SK-N-MC (cell line): ENCODE measurements at regions not wholly inside any gene's neighbourhood (a gene's known extent, or its start where the extent isn't known, plus 50 kb on each side); places are given as distances from the start of the nearest gene placed in this dataset.

Experiments
- DNase-seq: peaks from one replicate; pipeline ENCODE4 v3.0.0-alpha.2; 2011; ENCODE audit warnings: low read depth, low spot score
- H3K27ac ChIP-seq: fragments of 200-600 bp; sonication (generic); 2 replicates; pipeline ENCODE4 v1.5.1; 2016; ENCODE audit warnings: mixed run types
- H3K36me3 ChIP-seq: fragments of 200-600 bp; sonication (generic); 2 replicates; pipeline ENCODE4 v1.6.1; 2017; ENCODE audit warnings: antibody characterized with exemption, low read length, mixed read lengths; ENCODE audit not compliant: insufficient read depth
- H3K4me3 ChIP-seq: fragments of 200-600 bp; sonication (generic); 2 replicates; pipeline ENCODE4 v1.5.1; 2016
- H3K9ac ChIP-seq: fragments of 200-600 bp; sonication (generic); 2 replicates; pipeline ENCODE4 v1.8.0; 2017; ENCODE audit warnings: mixed run types, mixed read lengths; ENCODE audit not compliant: insufficient read length
- H3K9me3 ChIP-seq: fragments of 200-600 bp; sonication (generic); 2 replicates; pipeline ENCODE4 v1.6.1; 2017; ENCODE audit warnings: low read depth, mild to moderate bottlenecking, antibody characterized with exemption, low read length, moderate library complexity, mixed read lengths
- EZH2 ChIP-seq: fragments of 200-600 bp; sonication (generic); IDR thresholded peaks from one replicate; pipeline ENCODE4 v1.6.1; 2017; ENCODE audit warnings: antibody characterized with exemption
- FOXP2 ChIP-seq: optimal IDR thresholded peaks from 2 replicates; pipeline ENCODE3; 2011; ENCODE audit warnings: mild to moderate bottlenecking, moderate library complexity; ENCODE audit not compliant: insufficient read depth; ENCODE audit errors: extremely low read length, control extremely low read depth
- POLR2AphosphoS5 ChIP-seq: IDR thresholded peaks from 2 replicates; pipeline ENCODE4 v1.6.1; 2012; ENCODE audit warnings: mild to moderate bottlenecking, low read depth, low read length, borderline replicate concordance

DNA sequence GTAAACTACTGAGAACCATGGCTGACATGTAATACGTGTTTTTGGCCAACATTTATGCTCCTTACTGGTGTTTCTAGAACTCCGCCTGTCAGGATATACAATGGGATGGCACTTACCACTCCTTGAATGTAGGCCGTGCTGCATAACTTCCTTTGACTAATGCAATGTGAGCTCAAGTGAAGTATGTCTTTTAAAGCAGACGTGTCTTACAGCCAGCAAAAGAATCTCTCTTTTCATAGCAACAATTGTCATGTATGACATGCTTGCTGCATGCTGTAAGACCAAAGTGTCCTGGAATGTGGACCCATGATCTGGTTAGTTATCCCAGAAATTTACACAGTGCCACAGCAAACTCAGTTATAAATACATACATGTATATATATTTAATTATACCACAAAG is 1202.7 kb upstream of the PIK3C3 start:
- H3K27ac ChIP-seq, result no peak overlapping the region
- H3K36me3 ChIP-seq, result no peaks in the 10 kb centered on the region
- no peak for DNase-seq
- H3K9me3 ChIP-seq, result no peaks in the 10 kb centered on the region
- no peak overlapping the region for H3K9ac ChIP-seq
- TF ChIP-seq FOXP2, result no peak
- TF ChIP-seq POLR2AphosphoS5, result no peak
- TF ChIP-seq EZH2, result no peak
- H3K4me3 ChIP-seq, result no peak overlapping the region

DNA sequence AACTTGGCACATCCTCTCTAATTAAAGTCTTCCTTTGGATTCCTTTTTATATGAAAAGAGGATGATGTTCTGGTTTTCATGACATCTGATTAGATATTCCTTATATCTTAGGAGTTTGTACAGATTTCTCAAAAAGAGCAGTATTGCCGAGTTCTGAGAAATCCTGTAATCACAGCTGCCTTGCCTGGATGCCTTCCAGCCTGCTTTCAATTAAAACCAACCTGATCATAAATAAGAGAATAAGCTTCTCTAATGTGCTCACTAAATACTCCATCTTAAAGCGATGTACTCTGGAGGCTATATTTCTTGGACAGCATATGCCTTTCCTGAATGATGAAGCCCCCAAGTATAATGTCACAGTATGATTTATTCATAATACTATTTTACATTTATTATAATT is 1203.8 kb upstream of the PIK3C3 start:
- H3K27ac ChIP-seq, result no peak overlapping the region
- no peak for TF ChIP-seq POLR2AphosphoS5

GRCh38 chr18:40739029-40739428 is 1216.0 kb upstream of the PIK3C3 start:
- Histone ChIP-seq H3K9me3 (no peaks in the 10 kb centered on the region), H3K9ac (no peak overlapping the region), H3K27ac (no peak overlapping the region), H3K4me3 (no peak overlapping the region), H3K36me3 (no peaks in the 10 kb centered on the region)
- no peak for DNase-seq
- TF ChIP-seq EZH2, result no peak

More for the DNA sequence above, 1203.8 kb upstream of the PIK3C3 start:
- no peak overlapping the region for H3K4me3 ChIP-seq
- H3K9me3 ChIP-seq, result no peaks in the 10 kb centered on the region
- H3K9ac ChIP-seq, result no peak overlapping the region
- H3K36me3 ChIP-seq, result no peaks in the 10 kb centered on the region
- no peak for DNase-seq

DNA sequence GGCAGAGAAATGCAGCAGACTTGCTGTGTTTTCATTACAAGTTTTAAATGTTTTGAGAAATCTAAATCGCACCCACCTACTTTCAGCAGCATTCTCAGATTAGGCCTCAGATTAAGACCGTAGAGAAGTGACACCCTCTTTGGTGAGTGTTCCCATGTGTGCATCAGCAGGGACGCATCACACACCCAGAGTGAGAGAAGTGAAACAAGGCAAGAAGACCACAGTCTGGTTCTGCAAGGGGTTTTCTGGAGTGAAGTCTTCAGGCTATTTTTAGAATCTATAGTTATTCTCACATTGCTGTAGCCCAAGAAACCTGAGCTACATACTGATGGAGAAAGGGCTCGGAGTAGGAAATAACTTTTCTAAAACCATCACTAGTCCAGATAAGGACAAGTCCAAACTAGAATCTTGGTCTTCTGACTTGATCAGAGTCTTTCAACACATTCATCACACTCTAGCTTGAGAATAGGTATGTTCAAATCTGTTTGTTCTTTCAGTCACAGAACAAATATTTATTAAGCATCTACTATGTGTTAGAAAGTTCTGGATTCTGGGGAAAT is 1216.6 kb upstream of the PIK3C3 start:
- TF ChIP-seq EZH2, result no peak
- no peak for TF ChIP-seq POLR2AphosphoS5
- TF ChIP-seq FOXP2, result no peak
- Histone ChIP-seq H3K27ac (no peak overlapping the region), H3K4me3 (no peak overlapping the region), H3K36me3 (no peaks in the 10 kb centered on the region), H3K9ac (no peak overlapping the region), H3K9me3 (no peaks in the 10 kb centered on the region)
- no peak for DNase-seq

GRCh38 chr18:40708726-40709125 is 1246.3 kb upstream of the PIK3C3 start:
- Histone ChIP-seq H3K27ac (no peak overlapping the region), H3K9ac (no peak overlapping the region), H3K36me3 (no peaks in the 10 kb centered on the region), H3K4me3 (no peak overlapping the region), H3K9me3 (no peaks in the 10 kb centered on the region)
- no peak for DNase-seq
- no peak for TF ChIP-seq FOXP2
- no peak for TF ChIP-seq EZH2
- TF ChIP-seq POLR2AphosphoS5, result no peak

DNA sequence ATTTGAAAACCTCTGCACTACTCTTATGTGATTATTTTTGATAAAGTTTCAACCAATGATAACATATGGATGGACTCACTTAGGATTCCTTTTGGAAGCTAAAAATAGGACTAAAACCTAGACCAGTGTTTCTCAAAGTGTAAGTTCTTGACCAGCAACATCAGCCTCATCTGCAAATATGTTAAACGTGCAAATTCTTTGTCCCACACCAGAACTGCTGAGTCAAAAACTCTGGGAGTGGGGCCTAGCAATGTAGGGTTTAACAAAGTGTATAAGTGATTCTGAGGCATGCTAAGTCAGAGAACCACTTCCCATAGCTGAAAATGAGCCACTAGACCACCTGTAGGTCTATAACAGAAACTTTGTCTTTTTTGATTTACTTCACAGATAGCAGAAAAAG is 1247.2 kb upstream of the PIK3C3 start:
- H3K9ac ChIP-seq, result no peak overlapping the region
- no peak for DNase-seq
- H3K27ac ChIP-seq, result no peak overlapping the region
- H3K9me3 ChIP-seq, result no peaks in the 10 kb centered on the region
- no peak for TF ChIP-seq EZH2
- no peak for TF ChIP-seq POLR2AphosphoS5
- TF ChIP-seq FOXP2, result no peak
- no peak overlapping the region for H3K4me3 ChIP-seq
- no peaks in the 10 kb centered on the region for H3K36me3 ChIP-seq

DNA sequence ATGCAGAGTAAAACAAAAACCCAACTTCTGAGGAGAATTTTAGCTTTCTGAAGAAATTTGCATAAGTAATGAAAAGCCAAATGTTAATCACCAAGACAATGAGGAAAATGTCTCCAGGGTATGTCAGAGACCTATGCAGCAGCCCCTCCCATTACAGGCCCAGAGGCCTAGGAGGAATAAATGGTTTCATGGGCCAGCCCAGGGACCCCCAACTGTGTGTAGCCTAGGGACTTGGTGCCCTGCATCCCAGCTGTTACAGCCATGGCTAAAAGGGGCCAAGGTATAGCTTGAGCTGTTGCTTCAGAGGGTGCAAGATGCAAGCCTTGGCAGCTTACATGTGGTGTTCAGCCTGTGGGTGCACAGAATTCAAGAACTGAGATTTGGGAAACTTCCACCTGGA is 1256.9 kb upstream of the PIK3C3 start:
- Histone ChIP-seq H3K27ac (no peak overlapping the region), H3K9ac (no peak overlapping the region), H3K36me3 (no peaks in the 10 kb centered on the region), H3K4me3 (no peak overlapping the region), H3K9me3 (no peaks in the 10 kb centered on the region)
- TF ChIP-seq FOXP2 (no peak), EZH2 (no peak), POLR2AphosphoS5 (no peak)
- DNase-seq, result no peak

- Histone ChIP-seq H3K4me3 (no peak overlapping the region), H3K27ac (no peak overlapping the region), H3K9me3 (no peaks in the 10 kb centered on the region), H3K36me3 (no peaks in the 10 kb centered on the region), H3K9ac (no peak overlapping the region)
- no peak for TF ChIP-seq EZH2
- TF ChIP-seq FOXP2, result no peak
- TF ChIP-seq POLR2AphosphoS5, result no peak
- DNase-seq, result no peak
Observed at GRCh38 chr18:40695526-40695925, 1259.5 kb upstream of the PIK3C3 start.

GRCh38 chr18:40692871-40693270 is 1262.2 kb upstream of the PIK3C3 start:
- TF ChIP-seq EZH2, result no peak
- no peak for TF ChIP-seq POLR2AphosphoS5
- TF ChIP-seq FOXP2, result no peak

More at GRCh38 chr18:40692871-40693270, 1262.2 kb upstream of the PIK3C3 start:
- Histone ChIP-seq H3K36me3 (no peaks in the 10 kb centered on the region), H3K9me3 (no peaks in the 10 kb centered on the region), H3K9ac (no peak overlapping the region), H3K4me3 (no peak overlapping the region), H3K27ac (no peak overlapping the region)
- DNase-seq, result no peak
